Epidermal melanocyte (primary cell): ENCODE measurements at regions not wholly inside any gene's neighbourhood (a gene's known extent, or its start where the extent isn't known, plus 50 kb on each side); places are given as distances from the start of the nearest gene placed in this dataset.

Experiments used
- DNase-seq: peaks from one replicate; pipeline ENCODE4 v3.0.0; 2011; ENCODE audit warnings: low spot score; ENCODE audit not compliant: insufficient read length

DNA sequence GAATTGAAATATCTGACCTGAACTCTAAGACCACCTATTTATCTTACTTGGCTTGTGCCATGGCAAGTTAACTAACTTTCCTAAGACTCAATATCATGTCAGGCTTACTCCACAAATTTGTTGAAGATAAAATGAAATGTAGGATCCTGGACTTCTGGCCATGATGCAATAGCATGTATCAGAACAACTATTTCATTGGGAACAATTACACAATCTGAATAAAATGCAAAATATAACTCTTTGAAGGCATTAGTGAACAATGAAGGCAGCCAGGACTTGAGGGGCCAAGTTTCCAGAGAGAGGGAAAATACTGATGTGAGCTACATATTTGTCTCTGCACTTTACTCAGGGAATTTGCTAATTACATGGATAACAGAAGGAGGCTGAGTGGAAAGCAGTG is 476.5 kb upstream of the ACVR2A start:
- DNase-seq = no peak

DNA sequence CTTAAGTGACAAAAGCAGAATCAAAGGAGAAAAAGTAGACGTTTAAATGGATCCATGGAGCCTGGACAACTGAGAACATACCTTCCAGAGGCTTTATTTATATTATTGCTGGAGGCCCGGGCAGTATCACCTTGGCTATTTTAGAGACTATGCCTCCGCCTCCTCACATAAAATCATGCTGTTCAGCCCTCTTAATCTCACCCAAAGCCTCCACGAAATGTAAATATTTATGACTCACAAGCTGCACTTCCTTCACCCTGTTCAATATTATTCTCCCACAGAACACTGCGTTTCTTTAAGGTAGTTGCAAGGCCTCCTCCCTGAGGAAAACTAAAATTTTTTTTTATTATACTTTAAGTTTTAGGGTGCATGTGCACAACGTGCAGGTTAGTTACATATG is 478.6 kb upstream of the ACVR2A start:
- no peak for DNase-seq

DNA sequence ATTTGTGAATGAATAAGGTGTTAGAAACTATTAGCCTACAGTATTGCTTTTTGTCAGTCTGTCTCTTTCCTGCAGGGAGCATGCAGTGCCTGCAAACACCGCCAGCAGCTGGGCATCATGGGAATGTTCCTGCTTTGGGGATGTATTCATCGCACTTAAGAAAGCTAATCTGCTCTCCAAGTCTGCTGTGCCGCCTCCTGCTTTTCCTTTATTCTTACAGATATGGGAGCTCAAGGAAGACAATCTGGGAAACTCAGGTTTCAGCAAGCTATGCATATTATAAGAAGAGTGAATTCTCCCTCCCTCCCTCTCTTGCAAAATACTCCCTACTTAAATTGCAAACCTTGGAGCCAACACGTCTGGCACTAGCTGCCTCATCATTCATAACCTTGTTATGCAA is 479.2 kb upstream of the ACVR2A start:
- DNase-seq = no peak

DNA sequence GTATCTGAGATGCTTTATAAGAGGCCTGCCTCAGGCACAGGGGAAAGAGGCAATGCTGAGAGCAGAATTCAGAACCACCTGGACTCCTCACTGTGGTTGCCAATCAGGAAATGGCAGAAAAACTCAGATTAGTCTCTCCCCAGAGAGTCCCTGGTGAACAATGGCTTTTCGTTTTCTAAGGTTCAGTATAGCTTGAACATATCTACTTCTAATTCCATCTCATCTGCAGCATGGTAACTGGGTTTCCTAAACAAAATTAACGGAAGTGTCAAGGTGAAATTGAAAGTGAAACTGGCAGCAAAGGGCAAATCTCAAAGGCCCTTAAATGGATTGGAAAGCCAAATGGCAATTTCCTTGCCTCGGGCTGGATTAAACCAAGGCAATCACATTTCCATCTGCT is 480.2 kb upstream of the ACVR2A start:
- no peak for DNase-seq

DNA sequence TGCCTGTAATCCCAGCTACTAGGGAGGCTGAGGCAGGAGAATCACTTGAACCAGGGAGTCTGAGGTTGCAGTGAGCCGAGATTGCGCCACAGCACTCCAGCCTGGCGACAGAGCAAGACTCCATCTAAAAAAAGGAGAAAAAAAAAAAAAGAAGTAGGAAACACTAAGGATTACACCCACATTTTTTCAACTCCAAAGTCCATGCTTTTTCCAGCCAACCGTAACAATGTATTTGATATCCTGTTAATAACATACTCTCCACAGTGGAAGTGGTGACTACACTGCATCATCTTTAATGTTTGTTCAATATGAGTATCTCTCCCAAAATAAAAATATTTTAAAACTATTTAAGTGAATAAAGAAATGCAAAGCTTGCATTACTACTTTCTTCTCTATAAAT is 481.6 kb upstream of the ACVR2A start:
- no peak for DNase-seq

DNA sequence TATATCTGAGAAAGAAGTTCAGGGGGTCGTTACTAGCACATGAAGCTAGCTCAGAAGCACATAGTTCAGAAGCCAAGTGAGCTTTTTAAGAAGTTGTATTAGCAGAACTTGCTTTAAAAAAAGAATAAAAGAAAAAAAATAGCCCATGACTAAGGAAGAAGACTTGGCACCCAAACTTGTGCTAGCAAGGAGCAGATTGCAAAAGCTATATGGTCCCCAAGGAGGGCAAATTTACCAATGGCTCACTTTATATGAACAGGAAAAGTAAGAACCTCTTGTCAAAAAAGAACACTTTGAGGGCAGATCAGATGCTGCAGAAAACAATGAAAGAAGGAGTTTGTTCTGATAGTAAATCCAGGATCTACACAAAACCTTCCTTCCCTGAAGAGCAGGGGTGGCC is 486.5 kb upstream of the ACVR2A start:
- DNase-seq = no peak

DNA sequence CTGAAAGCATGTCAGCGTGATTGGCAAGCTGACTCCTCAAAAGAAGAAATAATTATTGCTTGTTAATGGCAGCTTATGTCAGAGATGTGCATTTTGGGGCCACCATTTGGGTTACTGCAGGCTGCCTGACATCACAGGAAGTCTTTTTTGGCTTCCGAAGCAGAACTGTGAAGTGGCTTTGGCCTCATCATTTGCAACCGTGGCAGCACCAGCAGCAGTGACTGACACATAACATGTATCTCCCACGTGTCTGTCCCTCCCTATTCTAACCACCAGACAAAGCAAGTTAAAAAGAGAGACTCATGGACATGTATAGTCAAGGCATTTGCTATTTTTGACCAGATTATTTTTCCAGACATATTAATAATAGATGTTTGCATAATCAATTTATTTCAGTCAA is 488.7 kb upstream of the ACVR2A start:
- DNase-seq = no peak

DNA sequence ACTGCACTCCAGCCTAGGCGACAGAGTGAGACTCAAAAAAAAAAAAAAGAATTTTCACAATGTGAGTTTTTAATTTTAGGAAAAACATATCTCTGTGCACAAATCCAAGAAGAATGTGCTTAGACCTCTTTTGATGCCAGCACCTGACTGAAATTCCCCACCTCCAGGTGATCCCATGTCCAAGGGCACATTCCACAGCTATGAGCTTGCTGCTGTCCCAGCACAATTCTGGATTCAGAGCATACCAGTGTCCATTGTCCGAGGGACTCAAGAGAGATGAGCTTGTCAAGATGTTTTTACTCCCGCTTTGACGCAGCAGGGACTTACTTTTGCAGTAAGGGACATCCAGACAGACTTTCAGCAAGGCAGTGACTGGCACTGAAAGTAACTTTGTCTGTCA is 489.1 kb upstream of the ACVR2A start:
- DNase-seq = no peak

DNA sequence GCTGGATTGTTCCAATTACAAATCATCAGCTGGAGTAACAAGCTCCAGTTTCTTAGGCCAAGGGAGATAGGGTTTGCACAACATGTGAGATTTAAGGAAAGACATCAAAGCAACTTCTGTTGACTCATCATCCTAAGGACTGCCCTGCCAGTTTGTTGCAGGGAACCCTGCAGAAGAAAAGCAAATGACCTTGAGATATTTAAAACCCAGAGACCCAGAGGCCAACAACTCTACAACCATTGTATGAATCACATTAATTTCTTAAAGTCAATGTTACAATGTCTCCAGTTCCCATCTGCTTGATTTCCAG is 491.8 kb upstream of the ACVR2A start:
- DNase-seq = no peak

DNA sequence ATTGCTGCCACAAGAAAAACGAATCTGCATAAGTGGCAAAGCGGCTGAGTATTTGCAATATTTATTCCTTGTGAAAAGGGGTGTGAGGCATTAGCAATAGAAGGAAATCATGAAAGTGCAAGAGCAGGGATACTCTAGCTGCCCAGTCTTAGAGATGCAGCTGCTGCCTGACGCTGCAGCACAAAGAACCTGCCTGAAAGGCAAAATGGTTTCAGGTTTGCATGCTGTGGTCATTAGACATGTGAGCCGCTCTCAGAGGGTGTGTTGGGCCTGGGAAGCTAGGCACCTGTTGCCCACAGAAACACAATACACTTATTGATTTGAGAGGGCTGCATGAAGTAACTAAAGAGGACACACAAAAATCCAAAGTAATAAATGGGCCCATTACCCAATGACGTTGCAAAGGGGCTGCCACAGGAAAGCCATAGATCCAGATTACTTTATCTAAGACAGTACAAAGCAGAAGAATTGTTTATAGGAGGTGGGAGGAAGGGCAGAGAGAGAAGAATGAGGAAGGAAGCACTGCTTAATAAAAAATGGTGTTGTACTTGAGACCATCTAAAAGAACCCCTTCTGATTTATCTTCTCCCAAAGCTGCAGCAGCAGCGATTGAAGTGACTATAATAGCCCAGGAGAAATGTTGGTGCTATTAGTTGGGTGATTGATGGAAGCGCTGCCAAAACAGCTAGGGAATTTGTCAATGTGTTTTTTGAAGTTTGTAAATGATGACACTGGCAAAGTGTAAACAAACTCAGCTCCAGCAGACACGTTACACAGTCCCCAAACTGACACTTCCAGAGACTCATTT is 492.4 kb upstream of the ACVR2A start:
- DNase-seq = no peak

DNA sequence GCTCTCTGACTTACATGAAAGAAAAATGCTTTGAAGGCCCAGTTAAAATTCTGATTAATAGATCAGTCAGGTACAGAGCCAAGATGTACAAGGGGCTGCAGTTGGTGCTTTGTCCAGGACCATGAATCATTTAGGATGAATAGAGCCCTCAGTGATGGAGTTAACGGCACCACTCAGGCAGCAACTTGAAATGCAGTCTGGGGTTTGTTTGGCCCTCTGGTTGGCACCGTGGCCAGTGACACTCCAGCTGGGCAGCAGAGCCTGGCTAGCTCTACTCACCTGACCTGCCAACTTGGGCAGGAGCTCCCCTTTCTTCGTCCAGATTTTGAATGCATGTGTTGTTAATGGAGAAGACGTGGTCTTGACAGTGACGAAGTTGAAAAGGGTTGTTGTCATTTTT is 493.0 kb upstream of the ACVR2A start:
- no peak for DNase-seq

DNA sequence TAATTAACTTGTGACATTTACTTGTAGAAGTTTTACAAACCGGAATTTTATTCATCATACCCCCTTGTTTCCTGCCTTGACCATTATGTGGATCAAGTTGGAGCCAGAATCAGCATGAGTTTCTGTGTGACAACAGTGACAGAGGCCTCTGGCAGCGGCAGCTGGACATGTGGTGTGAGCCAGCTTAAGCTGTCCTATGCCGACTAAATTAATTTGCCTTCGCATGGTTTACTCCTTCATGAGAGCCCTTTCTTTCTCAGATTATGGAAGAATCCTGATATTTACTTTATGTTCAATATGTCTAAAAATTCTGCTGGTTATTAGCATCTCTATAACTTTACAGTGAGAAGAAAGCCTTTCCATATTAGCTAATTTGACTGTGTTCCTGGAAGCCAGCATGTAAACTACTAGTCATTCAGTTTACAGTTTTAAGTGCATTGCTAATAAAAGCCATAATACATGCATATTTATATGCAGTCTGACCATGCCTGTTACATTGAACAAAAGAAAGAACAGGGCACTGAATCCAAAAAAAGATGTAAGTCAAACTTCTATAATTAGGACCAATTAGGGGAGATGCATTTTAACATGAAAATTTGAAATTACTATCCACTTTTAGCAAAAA is 495.8 kb upstream of the ACVR2A start:
- no peak for DNase-seq

DNA sequence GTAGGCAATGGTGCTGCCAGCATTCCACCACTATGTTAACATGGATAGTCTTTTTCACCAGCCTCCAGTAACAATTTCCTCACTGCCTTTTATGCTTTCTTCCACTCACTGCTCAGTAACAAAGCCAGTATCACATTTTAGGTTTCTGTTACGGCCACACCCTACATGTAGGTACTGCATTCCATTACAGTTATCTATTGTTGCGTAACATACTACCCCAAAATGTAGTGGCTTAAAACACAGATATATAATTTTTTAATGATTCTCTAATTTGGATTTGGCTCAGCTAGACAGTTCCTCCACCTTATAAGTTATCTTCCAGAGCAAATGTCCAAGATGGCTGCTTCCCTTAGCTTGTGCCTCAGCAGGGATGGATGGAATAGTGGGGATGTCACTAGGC is 498.7 kb upstream of the ACVR2A start:
- DNase-seq = no peak

DNA sequence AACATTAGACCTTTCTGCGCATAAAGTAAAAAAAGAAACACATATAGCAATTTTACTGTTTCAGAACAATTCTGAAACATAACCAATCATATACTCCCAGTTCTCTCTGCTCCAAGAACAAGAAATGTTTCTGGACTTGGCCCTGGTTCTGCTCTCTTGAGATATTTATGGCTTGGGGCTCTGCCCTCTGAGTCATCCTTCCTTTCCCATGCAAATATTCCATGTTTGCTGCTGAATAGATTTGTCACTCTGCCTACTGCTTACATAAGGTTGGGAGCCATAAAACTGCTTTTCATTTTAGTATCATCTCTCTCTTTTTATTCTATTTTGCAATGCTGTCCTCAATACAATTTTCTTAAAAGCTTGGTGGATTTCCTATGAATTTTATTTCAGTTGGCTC is 499.6 kb upstream of the ACVR2A start:
- DNase-seq = no peak

DNA sequence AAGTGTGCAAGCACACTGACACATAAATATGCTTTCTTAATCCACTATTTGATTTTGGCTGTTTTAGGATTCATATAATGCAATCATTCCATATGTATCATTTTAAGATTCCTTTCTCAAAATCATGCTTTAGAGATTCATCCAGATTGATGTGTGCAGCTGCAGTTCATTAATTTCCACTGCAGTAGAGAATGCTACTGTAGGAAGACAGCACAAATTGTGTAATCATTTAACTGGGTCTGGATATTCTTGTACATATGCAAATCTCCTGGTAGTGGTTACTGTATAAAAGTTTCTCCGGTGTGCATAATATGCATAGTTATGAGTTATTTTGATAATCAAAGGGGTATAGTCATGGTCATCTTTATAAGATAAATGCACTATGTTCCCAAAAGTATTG is 502.5 kb upstream of the ACVR2A start:
- DNase-seq = no peak

DNA sequence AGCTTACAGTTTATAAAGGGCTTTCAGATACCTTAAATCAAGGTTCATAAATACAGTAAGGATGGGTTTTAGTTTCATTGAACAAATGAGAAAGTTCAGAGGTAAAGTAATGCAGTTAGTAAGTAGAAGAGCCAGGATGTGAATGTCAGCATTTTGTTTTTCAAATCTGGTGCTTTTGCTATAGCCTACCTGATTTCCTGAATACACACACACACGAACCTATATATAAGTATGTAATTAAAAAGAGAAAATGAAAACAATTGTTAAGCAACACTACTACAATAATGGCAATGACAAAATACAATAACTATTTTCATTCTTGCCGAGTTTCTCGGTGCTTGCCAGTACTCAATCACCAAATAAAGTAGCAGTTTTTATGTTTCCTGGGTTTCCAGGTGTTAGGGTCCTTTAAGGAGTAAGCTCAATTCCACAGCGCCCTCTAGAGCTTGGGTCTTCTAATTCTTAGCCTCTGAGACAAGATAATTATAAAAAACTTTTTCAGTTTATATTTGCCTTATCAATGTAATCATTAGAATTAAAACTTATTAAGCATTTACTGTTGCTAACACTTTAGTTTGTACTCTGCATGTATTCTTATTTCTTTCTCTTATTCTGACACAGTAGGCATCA is 512.9 kb upstream of the ACVR2A start:
- DNase-seq = no peak

DNA sequence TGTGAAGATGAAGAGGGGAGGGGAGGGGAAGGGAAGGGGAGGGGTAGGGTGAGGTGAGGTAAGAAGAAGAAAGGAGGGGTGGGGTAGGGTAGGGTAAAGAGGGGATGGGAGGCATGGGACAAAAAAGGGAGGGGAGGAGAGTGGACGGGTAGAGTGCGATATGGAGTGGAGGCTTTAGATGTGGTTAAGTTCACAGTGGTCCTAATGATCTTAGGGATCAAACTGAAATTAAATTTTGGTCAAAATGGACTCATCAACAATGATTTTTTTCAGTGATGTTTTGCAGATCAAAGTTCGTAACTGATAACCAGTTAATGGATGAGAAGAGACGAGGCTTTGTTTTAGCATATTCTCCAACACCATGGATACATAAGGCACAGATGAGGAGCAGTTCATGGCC is 513.9 kb upstream of the ACVR2A start:
- no peak for DNase-seq

DNA sequence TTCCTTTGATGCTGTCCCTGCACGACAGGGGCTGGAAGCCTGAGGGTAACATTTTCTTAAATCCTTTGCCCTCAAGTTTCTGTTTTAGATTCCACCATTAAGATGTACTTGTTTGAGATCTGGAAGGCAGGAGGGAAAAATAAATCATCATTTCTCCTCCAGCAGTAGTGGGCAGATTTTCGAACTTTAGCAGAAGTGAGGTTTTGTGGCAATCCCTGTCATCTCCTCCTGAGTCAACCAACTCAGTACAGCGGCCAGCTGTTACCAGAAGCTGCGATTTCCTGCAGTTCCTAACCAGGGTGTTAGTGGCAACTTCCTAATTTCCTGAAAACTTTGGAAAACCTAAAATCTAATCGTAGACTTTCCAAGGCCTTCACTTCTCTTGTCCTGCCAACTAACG is 517.2 kb upstream of the ACVR2A start:
- DNase-seq = no peak

DNA sequence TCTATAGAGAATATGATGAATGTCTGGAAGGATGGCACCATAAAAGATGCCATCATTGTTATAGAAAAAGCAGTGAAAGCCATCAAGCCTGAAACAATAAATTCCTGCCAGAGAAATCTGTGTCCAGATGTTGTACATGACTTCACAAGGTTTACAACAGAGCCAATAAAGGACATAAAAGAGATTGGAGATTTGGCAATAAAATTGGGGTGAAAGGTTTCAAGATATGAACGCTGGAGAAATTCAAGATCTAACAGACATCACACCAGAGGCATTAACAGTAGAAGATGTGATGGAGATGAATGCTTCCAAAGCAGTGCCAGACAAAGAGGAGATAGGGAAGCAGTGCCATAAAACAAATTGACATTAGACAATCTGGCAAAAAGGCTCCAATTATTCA is 518.8 kb upstream of the ACVR2A start:
- no peak for DNase-seq

DNA sequence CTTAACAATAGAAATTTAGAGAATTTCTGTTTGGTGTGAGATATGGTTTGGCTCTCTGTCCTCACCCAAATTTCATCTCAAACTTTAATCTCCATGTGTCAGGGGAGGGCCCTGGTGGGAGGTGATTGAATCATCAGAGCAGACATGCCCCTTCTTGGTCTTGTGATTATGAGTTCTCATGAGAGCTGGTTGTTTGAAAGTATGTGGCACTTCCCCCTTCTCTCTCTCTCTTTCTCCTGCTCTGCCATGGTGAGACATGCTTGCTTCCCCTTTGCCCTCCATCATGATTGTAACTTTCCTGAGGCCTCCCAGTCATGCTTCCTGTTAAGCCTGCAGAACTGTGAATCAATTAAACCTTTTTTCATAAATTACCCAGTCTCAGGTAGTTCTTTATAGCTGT is 524.7 kb upstream of the ACVR2A start:
- DNase-seq = no peak

DNA sequence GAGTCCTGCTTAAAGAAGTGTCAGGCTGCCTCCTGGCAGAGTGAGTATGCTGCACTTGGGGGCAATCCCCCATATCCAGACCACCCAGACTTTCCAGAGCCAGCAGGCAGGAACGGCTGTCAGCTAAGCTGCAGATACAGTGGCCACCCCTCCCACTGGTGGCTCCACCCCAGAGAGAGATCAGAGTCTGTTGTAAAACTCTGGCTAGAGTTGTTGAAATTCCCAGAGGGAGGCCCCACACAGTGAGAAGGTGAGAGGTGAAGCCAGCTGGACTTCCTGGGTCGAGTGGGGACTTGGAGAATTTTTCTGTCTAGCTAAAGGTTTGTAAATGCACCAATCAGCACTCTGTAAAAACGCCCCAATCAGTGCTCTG is 533.8 kb upstream of the ACVR2A start:
- no peak for DNase-seq

DNA sequence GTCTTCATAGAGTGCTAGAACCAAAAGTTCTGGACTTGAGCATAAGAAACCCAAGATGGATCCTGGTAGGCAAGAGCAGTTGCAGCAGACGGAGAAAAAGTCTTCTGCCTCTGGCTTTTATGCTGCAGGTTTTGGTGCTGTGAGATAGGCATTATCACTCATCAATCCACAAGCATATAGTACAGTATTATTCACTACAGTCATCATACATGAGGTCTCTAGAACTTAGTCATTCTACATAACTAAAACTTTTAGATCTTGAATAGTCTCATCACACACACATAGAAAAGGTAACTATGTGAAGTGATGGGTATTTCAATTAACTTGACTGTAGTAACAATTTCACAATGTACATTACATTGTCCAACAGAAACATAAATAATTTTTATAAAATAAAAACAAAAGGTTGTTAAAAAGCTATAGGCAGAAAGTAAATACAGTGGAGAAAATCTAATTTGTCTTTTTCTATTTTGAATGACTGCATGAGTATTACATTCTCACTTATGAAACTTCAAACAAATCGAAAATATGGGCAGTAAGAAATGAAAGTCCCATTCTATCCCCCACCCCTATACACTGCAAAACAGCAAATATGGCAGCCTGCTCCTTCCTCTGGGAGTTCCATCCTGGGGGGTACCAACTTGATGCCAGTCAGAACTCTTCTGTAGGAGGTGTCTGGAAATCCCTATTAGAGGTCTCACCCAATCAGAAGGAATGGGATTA is 534.3 kb upstream of the ACVR2A start:
- DNase-seq = no peak

DNA sequence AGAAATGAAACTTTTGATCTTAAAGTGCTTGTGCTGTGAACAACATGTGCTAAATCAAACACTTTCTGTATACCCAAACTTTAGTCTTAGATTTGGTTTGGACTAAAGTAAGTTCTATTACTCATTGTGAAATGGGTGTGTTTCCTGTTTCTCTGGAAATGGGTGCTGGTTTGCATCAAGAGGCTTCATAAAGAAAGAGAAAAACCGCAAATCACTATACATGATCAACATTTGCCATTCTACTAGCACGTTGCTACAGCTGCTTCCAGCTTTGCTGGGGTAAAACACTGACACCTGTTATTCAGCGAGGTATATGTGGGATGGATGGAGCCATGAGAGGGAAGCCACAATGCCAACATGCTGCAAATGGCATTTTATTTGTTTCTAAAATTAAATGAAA is 547.0 kb upstream of the ACVR2A start:
- no peak for DNase-seq
